NT2/D1 (cell line): ENCODE measurements at regions not wholly inside any gene's neighbourhood (a gene's known extent, or its start where the extent isn't known, plus 50 kb on each side); places are given as distances from the start of the nearest gene placed in this dataset.

ENCODE experiments used
- SUZ12 ChIP-seq: IDR thresholded peaks from 2 replicates; pipeline ENCODE4 v1.6.1; 2011; ENCODE audit not compliant: insufficient read length, insufficient read depth; ENCODE audit errors: extremely low read depth
- YY1 ChIP-seq: IDR thresholded peaks from 2 replicates; pipeline ENCODE4 v1.6.1; 2011; ENCODE audit not compliant: insufficient read length, insufficient read depth

DNA sequence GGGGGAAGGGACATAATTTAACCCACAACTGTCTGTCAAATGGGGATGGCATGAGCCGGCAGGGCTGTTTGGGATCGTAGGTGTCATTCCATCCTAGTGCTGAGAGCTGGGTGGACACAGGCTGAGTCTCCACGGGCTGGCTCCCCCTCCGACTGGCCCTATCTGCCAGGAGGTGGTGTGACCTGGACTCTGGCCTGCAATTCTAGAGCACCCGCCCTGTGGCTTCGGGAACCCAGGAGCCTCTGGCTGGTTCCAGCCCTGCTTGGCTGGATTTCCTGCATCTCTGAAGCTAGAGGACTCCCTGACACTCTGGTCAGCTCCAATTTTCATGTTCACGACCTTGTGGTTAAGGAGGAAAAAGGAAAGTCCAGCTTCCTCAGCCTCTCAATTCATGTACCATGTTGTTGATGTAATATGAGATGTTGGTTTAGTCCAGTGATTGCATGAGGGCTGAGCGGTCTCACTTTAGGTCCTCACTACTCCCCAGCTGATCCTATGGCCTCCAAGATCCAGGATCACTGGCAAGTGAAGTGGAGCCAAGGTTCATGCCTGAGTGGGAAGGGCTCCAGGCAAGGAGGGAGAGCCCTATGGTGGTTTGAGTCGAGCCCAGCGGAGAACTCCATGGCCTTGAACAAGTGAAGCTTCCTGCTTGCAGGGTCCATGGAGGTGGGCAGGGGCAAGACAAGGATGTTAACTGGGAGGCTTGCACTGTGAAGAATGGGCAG lies 169.1 kb downstream of the NDUFA10 start:
- TF ChIP-seq SUZ12 (no peak), YY1 (no peak)
